DOHH2 (cell line): ENCODE measurements at regions not wholly inside any gene's neighbourhood (a gene's known extent, or its start where the extent isn't known, plus 50 kb on each side); places are given as distances from the start of the nearest gene placed in this dataset.
"Not testable (repeated sequence)": the region's sequence is repeated elsewhere in the genome, so short reads cannot be mapped to it uniquely, and the experiment has no call there.

Experiments used
- CTCF ChIP-seq: fragments of 200-600 bp; sonication (generic); IDR thresholded peaks from one replicate; pipeline ENCODE4 v1.5.1; 2014; ENCODE audit warnings: antibody characterized with exemption, mild to moderate bottlenecking, low read depth, low read length; ENCODE audit not compliant: poor library complexity, severe bottlenecking
- EZH2phosphoT487 ChIP-seq: fragments of 200-600 bp; sonication (generic); IDR thresholded peaks from 2 replicates; pipeline ENCODE4 v1.6.1; 2017; ENCODE audit warnings: borderline replicate concordance, mild to moderate bottlenecking, antibody characterized with exemption, low read length, moderate library complexity, mixed read lengths

- TF ChIP-seq CTCF, EZH2phosphoT487: not testable (repeated sequence)
These were observed 110.3 kb downstream of the FAM72B start for GRCh38 chr1:121073852-121074251.
